Stimulated activated memory B cell treated with anti-CD40 and anti-IgM and Interleukin-4, amounts not matched to agents 10 μg/mL and 1 μg/mL and 100 μg/mL, for 72 hours (primary cell): ENCODE measurements at regions not wholly inside any gene's neighbourhood (a gene's known extent, or its start where the extent isn't known, plus 50 kb on each side); places are given as distances from the start of the nearest gene placed in this dataset.
"Not testable (repeated sequence)": the region's sequence is repeated elsewhere in the genome, so short reads cannot be mapped to it uniquely, and the experiment has no call there.

ENCODE experiments used
- ATAC-seq: fragments of 150-1000 bp; cut with Tn5 transposase; 2 replicates; pipeline ENCODE4 v1.10.0; 2021
- H3K27ac Mint-ChIP-seq: one replicate; pipeline ENCODE4 v1.8.0; 2022; ENCODE audit warnings: mild to moderate bottlenecking, mixed read lengths
- H3K27me3 Mint-ChIP-seq: one replicate; pipeline ENCODE4 v1.8.0; 2022; ENCODE audit warnings: mixed read lengths
- H3K36me3 Mint-ChIP-seq: one replicate; pipeline ENCODE4 v1.8.0; 2022; ENCODE audit warnings: mixed read lengths
- H3K4me1 Mint-ChIP-seq: one replicate; pipeline ENCODE4 v1.8.0; 2022; ENCODE audit warnings: mixed read lengths
- H3K4me3 Mint-ChIP-seq: one replicate; pipeline ENCODE4 v1.8.0; 2022; ENCODE audit warnings: mild to moderate bottlenecking, moderate library complexity, mixed read lengths
- H3K9me3 Mint-ChIP-seq: one replicate; pipeline ENCODE4 v1.8.0; 2022; ENCODE audit warnings: mixed read lengths

- Mint-ChIP-seq H3K27me3 (peaks cover 24% of the 10 kb centered on the region), H3K36me3 (no peaks in the 10 kb centered on the region), H3K4me3 (no peak overlapping the region), H3K27ac (no peak overlapping the region), H3K4me1 (no peaks in the 10 kb centered on the region), H3K9me3 (no peaks in the 10 kb centered on the region)
- ATAC-seq: peak; percentile 69
Observed at GRCh38 chr1:236343246-236343870, 50.7 kb upstream of the EDARADD start.

GRCh38 chr1:236342403-236343245 lies 51.5 kb upstream of the EDARADD start:
- no peak for ATAC-seq
- Mint-ChIP-seq H3K4me3 (no peak overlapping the region), H3K27ac (no peak overlapping the region), H3K36me3 (no peaks in the 10 kb centered on the region), H3K27me3 (peaks cover 27% of the 10 kb centered on the region), H3K9me3 (no peaks in the 10 kb centered on the region), H3K4me1 (no peaks in the 10 kb centered on the region)

- Mint-ChIP-seq H3K4me3 (no peak overlapping the region), H3K4me1 (no peaks in the 10 kb centered on the region), H3K9me3 (no peaks in the 10 kb centered on the region), H3K27ac (no peak overlapping the region), H3K36me3 (no peaks in the 10 kb centered on the region), H3K27me3 (peaks cover 32% of the 10 kb centered on the region)
- no peak for ATAC-seq
Observed at GRCh38 chr1:236341298-236341697, 52.8 kb upstream of the EDARADD start.

GRCh38 chr1:236338096-236338495 lies 56.0 kb upstream of the EDARADD start:
- no peak for ATAC-seq
- Mint-ChIP-seq H3K9me3 (no peaks in the 10 kb centered on the region), H3K4me1 (no peaks in the 10 kb centered on the region), H3K27me3 (peaks cover 24% of the 10 kb centered on the region), H3K4me3 (no peak overlapping the region), H3K27ac (no peak overlapping the region), H3K36me3 (no peaks in the 10 kb centered on the region)

- no peak for ATAC-seq
- Mint-ChIP-seq H3K9me3 (no peaks in the 10 kb centered on the region), H3K27me3 (peaks cover 24% of the 10 kb centered on the region), H3K27ac (no peak overlapping the region), H3K4me1 (no peaks in the 10 kb centered on the region), H3K4me3 (no peak overlapping the region), H3K36me3 (no peaks in the 10 kb centered on the region)
Observed at GRCh38 chr1:236336084-236336483, 54.3 kb upstream of the ERO1B start.

GRCh38 chr1:236335633-236336032 lies 53.9 kb upstream of the ERO1B start:
- not testable (repeated sequence) for ATAC-seq, H3K4me3 Mint-ChIP-seq, H3K27ac Mint-ChIP-seq, H3K9me3 Mint-ChIP-seq, H3K36me3 Mint-ChIP-seq, H3K4me1 Mint-ChIP-seq
- H3K27me3 Mint-ChIP-seq: peaks cover 24% of the 10 kb centered on the region

- Mint-ChIP-seq H3K9me3 (no peaks in the 10 kb centered on the region), H3K4me3 (no peak overlapping the region), H3K27ac (no peak overlapping the region), H3K36me3 (no peaks in the 10 kb centered on the region), H3K4me1 (no peaks in the 10 kb centered on the region), H3K27me3 (peaks cover 24% of the 10 kb centered on the region)
- no peak for ATAC-seq
Observed at GRCh38 chr1:236334893-236335545, 53.3 kb upstream of the ERO1B start.

- Mint-ChIP-seq H3K27me3 (peaks cover 22% of the 10 kb centered on the region), H3K4me1 (no peaks in the 10 kb centered on the region), H3K36me3 (no peaks in the 10 kb centered on the region), H3K9me3 (no peaks in the 10 kb centered on the region), H3K27ac (no peak overlapping the region), H3K4me3 (no peak overlapping the region)
- no peak for ATAC-seq
Observed at GRCh38 chr1:236332092-236332758, 50.5 kb upstream of the ERO1B start.
